IMR-90 (cell line): ENCODE measurements at regions not wholly inside any gene's neighbourhood (a gene's known extent, or its start where the extent isn't known, plus 50 kb on each side); places are given as distances from the start of the nearest gene placed in this dataset.

Source experiments
- ATAC-seq: fragments of 200-7000 bp; cut with Tn5 transposase; 2 replicates; pipeline ENCODE4 v1.9.1; 2020; ENCODE audit warnings: low read depth, mild to moderate bottlenecking, moderate library complexity
- BruUV-seq: library from RNA; stranded (reverse); fragments of 400-500 nt; replicated peaks from 2 replicates; lab custom pipeline; 2021; lab: Mats Ljungman, UMichigan
- CTCF ChIA-PET: fragments of 300-600 bp; formaldehyde crosslinking; extraction: SDS; loops from one replicate; lab custom pipeline; 2021; ENCODE audit warnings: antibody characterized with exemption; lab: Yijun Ruan, JAX
- POLR2A ChIA-PET: fragments of 300-600 bp; sonication (Branson Sonifier 250); formaldehyde crosslinking; loops from one replicate; lab custom pipeline; 2022; ENCODE audit warnings: antibody characterized with exemption; ENCODE audit not compliant: unreplicated experiment; lab: Charles Lee
- DNase-seq: peaks from one replicate; pipeline ENCODE4 v3.0.0; 2013
- H2AFZ ChIP-seq: replicated peaks from 2 replicates; pipeline ENCODE3; 2013; ENCODE audit warnings: low read length, mild to moderate bottlenecking; ENCODE audit not compliant: poor library complexity
- H2AK5ac ChIP-seq: 2 replicates; pipeline ENCODE4 v1.6.1; 2013; ENCODE audit warnings: low read depth, low read length, inconsistent platforms
- H2AK9ac ChIP-seq: replicated peaks from 2 replicates; pipeline ENCODE3; 2013; ENCODE audit warnings: mild to moderate bottlenecking, low read depth, low read length, moderate library complexity; ENCODE audit not compliant: poor library complexity
- H2BK120ac ChIP-seq: 2 replicates; pipeline ENCODE4 v1.6.1; 2013; ENCODE audit warnings: low read depth, low read length, inconsistent platforms
- H2BK15ac ChIP-seq: 3 replicates; pipeline ENCODE4 v1.6.1; 2013; ENCODE audit warnings: low read depth, low read length, inconsistent platforms
- H2BK20ac ChIP-seq: 2 replicates; pipeline ENCODE4 v1.6.1; 2013; ENCODE audit warnings: low read depth, mild to moderate bottlenecking, inconsistent platforms, low read length, moderate library complexity
- H2BK5ac ChIP-seq: 2 replicates; pipeline ENCODE4 v1.6.1; 2013; ENCODE audit warnings: mild to moderate bottlenecking, low read depth, low read length, inconsistent platforms; ENCODE audit not compliant: poor library complexity, severe bottlenecking
- H3K14ac ChIP-seq: replicated peaks from 2 replicates; pipeline ENCODE4 v1.6.1; 2013; ENCODE audit warnings: low read depth, low read length, inconsistent platforms
- H3K18ac ChIP-seq: 2 replicates; pipeline ENCODE4 v1.6.1; 2013; ENCODE audit warnings: low read depth, low read length, control low read depth
- H3K23ac ChIP-seq: 2 replicates; pipeline ENCODE4 v1.6.1; 2013; ENCODE audit warnings: low read depth, low read length, inconsistent platforms
- H3K27ac ChIP-seq: 2 replicates; pipeline ENCODE4 v1.5.1; 2013; ENCODE audit warnings: mild to moderate bottlenecking, control low read depth, low read length; ENCODE audit not compliant: insufficient read depth
- H3K27me3 ChIP-seq: 2 replicates; pipeline ENCODE4 v1.6.1; 2013; ENCODE audit warnings: low read length; ENCODE audit not compliant: control insufficient read depth, insufficient read depth
- H3K36me3 ChIP-seq: 2 replicates; pipeline ENCODE4 v1.6.1; 2013; ENCODE audit warnings: low read length, mixed read lengths; ENCODE audit not compliant: control insufficient read depth, insufficient read depth
- H3K4ac ChIP-seq: 2 replicates; pipeline ENCODE4 v1.6.1; 2013; ENCODE audit warnings: low read depth, low read length, inconsistent platforms
- H3K4me1 ChIP-seq: 2 replicates; pipeline ENCODE4 v1.6.1; 2013; ENCODE audit warnings: low read length, mixed read lengths; ENCODE audit not compliant: control insufficient read depth, insufficient read depth
- H3K4me2 ChIP-seq: 2 replicates; pipeline ENCODE4 v1.6.1; 2013; ENCODE audit warnings: low read depth, mild to moderate bottlenecking, control low read depth, low read length, moderate library complexity
- H3K4me3 ChIP-seq: 2 replicates; pipeline ENCODE4 v1.5.1; 2013; ENCODE audit warnings: low read depth, mild to moderate bottlenecking, control low read depth, low read length, moderate library complexity; ENCODE audit not compliant: insufficient read depth
- H3K56ac ChIP-seq: 2 replicates; pipeline ENCODE4 v1.6.1; 2013; ENCODE audit warnings: low read length, inconsistent platforms; ENCODE audit not compliant: insufficient read depth; ENCODE audit errors: extremely low read depth
- H3K79me1 ChIP-seq, 2 experiments: 2 replicates each; pipeline ENCODE4 v1.6.1; 2013; ENCODE audit warnings: low read length in 2 of 2, inconsistent platforms in 1 of 2, low read depth in 1 of 2
- H3K9ac ChIP-seq: 2 replicates; pipeline ENCODE4 v1.6.1; 2013; ENCODE audit warnings: low read depth, low read length, control low read depth
- H3K9me1 ChIP-seq: 2 replicates; pipeline ENCODE4 v1.6.1; 2013; ENCODE audit warnings: low read length, inconsistent platforms; ENCODE audit not compliant: insufficient read depth
- H3K9me3 ChIP-seq: 2 replicates; pipeline ENCODE4 v1.6.1; 2013; ENCODE audit warnings: low read length; ENCODE audit not compliant: control insufficient read depth, insufficient read depth
- H4K20me1 ChIP-seq: 2 replicates; pipeline ENCODE4 v1.6.1; 2013; ENCODE audit warnings: low read length, inconsistent platforms; ENCODE audit not compliant: insufficient read depth
- H4K5ac ChIP-seq: 2 replicates; pipeline ENCODE4 v1.6.1; 2013; ENCODE audit warnings: mild to moderate bottlenecking, low read depth, low read length, control low read depth
- H4K8ac ChIP-seq, 2 experiments: 2 replicates each; pipeline ENCODE4 v1.6.1; 2013; ENCODE audit warnings: low read depth in 2 of 2, low read length in 2 of 2, control low read depth in 1 of 2, inconsistent platforms in 1 of 2
- H4K91ac ChIP-seq: 2 replicates; pipeline ENCODE4 v1.6.1; 2013; ENCODE audit warnings: low read depth, low read length, inconsistent platforms; ENCODE audit not compliant: insufficient read depth
- BHLHE40 ChIP-seq: fragments of 150-350 bp; IDR thresholded peaks from 2 replicates; pipeline ENCODE4 v1.6.1; 2016; ENCODE audit warnings: mild to moderate bottlenecking, low read depth, low read length
- CEBPB ChIP-seq: IDR thresholded peaks from 2 replicates; pipeline ENCODE4 v1.6.1; 2012; ENCODE audit warnings: low read depth, low read length, improper control_type of control experiment
- CHD1 ChIP-seq: IDR thresholded peaks from 2 replicates; pipeline ENCODE4 v1.6.1; 2012; ENCODE audit warnings: low read depth, low read length, improper control_type of control experiment
- CTCF ChIP-seq: conservative IDR thresholded peaks from 2 replicates; pipeline ENCODE4 v1.5.1; 2012; ENCODE audit warnings: mild to moderate bottlenecking, low read depth, low read length, improper control_type of control experiment
- FOS ChIP-seq: fragments of 150-350 bp; IDR thresholded peaks from 2 replicates; pipeline ENCODE4 v1.6.1; 2016; ENCODE audit warnings: low read depth, low read length
- MAFK ChIP-seq: IDR thresholded peaks from 2 replicates; pipeline ENCODE4 v1.6.1; 2012; ENCODE audit warnings: low read depth, low read length, improper control_type of control experiment
- MAZ ChIP-seq: IDR thresholded peaks from 2 replicates; pipeline ENCODE4 v1.6.1; 2012; ENCODE audit warnings: low read depth, mild to moderate bottlenecking, low read length, improper control_type of control experiment, moderate library complexity, borderline replicate concordance
- MXI1 ChIP-seq: IDR thresholded peaks from 2 replicates; pipeline ENCODE4 v1.6.1; 2012; ENCODE audit warnings: low read depth, mild to moderate bottlenecking, low read length, moderate library complexity, borderline replicate concordance
- NFE2L2 ChIP-seq: fragments of 150-350 bp; IDR thresholded peaks from 2 replicates; pipeline ENCODE4 v1.6.1; 2016; ENCODE audit warnings: low read depth, mild to moderate bottlenecking, low read length
- POLR2A ChIP-seq: IDR thresholded peaks from 2 replicates; pipeline ENCODE4 v1.6.1; 2012; ENCODE audit warnings: mild to moderate bottlenecking, low read depth, low read length
- RAD21 ChIP-seq: IDR thresholded peaks from 2 replicates; pipeline ENCODE4 v1.6.1; 2012; ENCODE audit warnings: low read length, improper control_type of control experiment
- RCOR1 ChIP-seq: IDR thresholded peaks from 2 replicates; pipeline ENCODE4 v1.6.1; 2012; ENCODE audit warnings: mild to moderate bottlenecking, low read length, improper control_type of control experiment; ENCODE audit not compliant: insufficient replicate concordance
- RFX5 ChIP-seq: IDR thresholded peaks from 2 replicates; pipeline ENCODE4 v1.8.0; 2012; ENCODE audit warnings: low read depth, mild to moderate bottlenecking, low read length, moderate library complexity
- SMC3 ChIP-seq: fragments of 150-350 bp; IDR thresholded peaks from 2 replicates; pipeline ENCODE4 v1.6.1; 2016; ENCODE audit warnings: low read depth, mild to moderate bottlenecking, antibody characterized with exemption, low read length, moderate library complexity
- USF2 ChIP-seq: fragments of 150-350 bp; IDR thresholded peaks from 2 replicates; pipeline ENCODE4 v1.6.1; 2017; ENCODE audit warnings: mild to moderate bottlenecking, antibody characterized with exemption, low read length, low read depth
- WGBS, 2 experiments: methylation state at CpG; one replicate each; pipeline versions ENCODE4 v1.1.5 to v1.1.7; 2013; ENCODE audit warnings: missing lambda C conversion rate in 2 of 2; ENCODE audit not compliant: insufficient read length in 1 of 2; ENCODE audit errors: extremely low coverage in 2 of 2; 5-methylcytosine and 5-hydroxymethylcytosine counted together
- dilution Hi-C: fragments of 300-500 bp; cut with HindIII; formaldehyde crosslinking; loops from one replicate; pipeline ENCODE4 v1.14.3; 2018; ENCODE audit warnings: low sequenced_read_pairs; ENCODE audit not compliant: unreplicated experiment
- in situ Hi-C: fragments of 300-500 bp; cut with MboI; formaldehyde crosslinking; loops from 3 replicates; pipeline ENCODE4 v1.14.3; 2019; ENCODE audit warnings: low sequenced_read_pairs, inconsistent platforms, mixed read lengths
- intact Hi-C: fragments of 100-400 bp; cut with micrococcal nuclease; formaldehyde crosslinking; loops from 2 replicates; pipeline ENCODE4 v1.10.0; 2022
- TF ChIP-seq, protein P1 (sequence below): fragments of 150-350 bp; IDR thresholded peaks from 2 replicates; pipeline ENCODE4 v1.6.1; 2016; ENCODE audit warnings: low read depth, mild to moderate bottlenecking, low read length, moderate library complexity, borderline replicate concordance

GRCh38 chrX:139204898-139205667 is 325.5 kb upstream of the F9 start:
- peak; percentile 27; the same call in 1 of the 2 replicates for ATAC-seq

More at GRCh38 chrX:139204898-139205667, 325.5 kb upstream of the F9 start:
- no peak for TF ChIP-seq FOS
- TF ChIP-seq RCOR1 = no peak
- TF ChIP-seq CTCF = no peak
- no peak for TF ChIP-seq RFX5
- no peak for TF ChIP-seq BHLHE40
- TF ChIP-seq NFE2L2 = no peak
- TF ChIP-seq CHD1 = no peak
- no peak for TF ChIP-seq MAZ
- TF ChIP-seq, protein P1, sequence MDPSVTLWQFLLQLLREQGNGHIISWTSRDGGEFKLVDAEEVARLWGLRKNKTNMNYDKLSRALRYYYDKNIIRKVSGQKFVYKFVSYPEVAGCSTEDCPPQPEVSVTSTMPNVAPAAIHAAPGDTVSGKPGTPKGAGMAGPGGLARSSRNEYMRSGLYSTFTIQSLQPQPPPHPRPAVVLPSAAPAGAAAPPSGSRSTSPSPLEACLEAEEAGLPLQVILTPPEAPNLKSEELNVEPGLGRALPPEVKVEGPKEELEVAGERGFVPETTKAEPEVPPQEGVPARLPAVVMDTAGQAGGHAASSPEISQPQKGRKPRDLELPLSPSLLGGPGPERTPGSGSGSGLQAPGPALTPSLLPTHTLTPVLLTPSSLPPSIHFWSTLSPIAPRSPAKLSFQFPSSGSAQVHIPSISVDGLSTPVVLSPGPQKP = no peak
- TF ChIP-seq MAFK = no peak
- no peak for TF ChIP-seq USF2
- TF ChIP-seq POLR2A = no peak
- no peak for TF ChIP-seq CEBPB
- no peak for TF ChIP-seq SMC3
- TF ChIP-seq RAD21 = no peak
- no peak for TF ChIP-seq MXI1
- Histone ChIP-seq H4K5ac (no peak overlapping the region), H3K4me2 (no peak overlapping the region), H3K36me3 (no peaks in the 10 kb centered on the region), H2AFZ (no peak overlapping the region), H2BK20ac (no peak overlapping the region), H2BK15ac (no peak overlapping the region), H3K27me3 (peaks cover 10% of the 10 kb centered on the region; the same call in 1 of the 2 replicates), H3K23ac (no peak overlapping the region), H3K79me1 (no peaks in the 10 kb centered on the region), H3K4me1 (no peaks in the 10 kb centered on the region), H3K27ac (no peak overlapping the region), H3K9me1 (no peaks in the 10 kb centered on the region), H2AK5ac (no peak overlapping the region), H2BK5ac (no peak overlapping the region), H3K4me3 (no peak overlapping the region), H3K9ac (no peak overlapping the region), H3K9me3 (no peaks in the 10 kb centered on the region; the same call in 1 of the 2 replicates), H4K8ac (no peak overlapping the region), H2AK9ac (no peak overlapping the region), H4K91ac (no peak overlapping the region), H4K20me1 (no peaks in the 10 kb centered on the region), H3K14ac (no peak overlapping the region), H3K18ac (no peak overlapping the region), H2BK120ac (no peak overlapping the region), H3K4ac (no peak overlapping the region), H3K56ac (no peak overlapping the region)
- DNase-seq = no peak
- WGBS, 2 experiments = 13% methylated on average over 3 of the region's 58 CpGs; no CpG with 5 or more reads in 1 of the 2 experiments
- in situ Hi-C loops (no loop called here), intact Hi-C loops (no loop called here), dilution Hi-C loops (no loop called here)
- POLR2A ChIA-PET = no interaction called here
- BruUV-seq = no TSS peak
- CTCF ChIA-PET = no interaction called here
